IPS-NIHi7 (cell line): ENCODE measurements at regions not wholly inside any gene's neighbourhood (a gene's known extent, or its start where the extent isn't known, plus 50 kb on each side); places are given as distances from the start of the nearest gene placed in this dataset.
A peak's percentile ranks its signal among the peaks of the same experiment; 100 is the strongest.
"Not testable (repeated sequence)": the region's sequence is repeated elsewhere in the genome, so short reads cannot be mapped to it uniquely, and the experiment has no call there.

ENCODE experiments used
- DNase-seq: peaks from one replicate; pipeline ENCODE4 v3.0.0; 2012; ENCODE audit warnings: mixed read lengths; ENCODE audit errors: extremely low spot score

DNA sequence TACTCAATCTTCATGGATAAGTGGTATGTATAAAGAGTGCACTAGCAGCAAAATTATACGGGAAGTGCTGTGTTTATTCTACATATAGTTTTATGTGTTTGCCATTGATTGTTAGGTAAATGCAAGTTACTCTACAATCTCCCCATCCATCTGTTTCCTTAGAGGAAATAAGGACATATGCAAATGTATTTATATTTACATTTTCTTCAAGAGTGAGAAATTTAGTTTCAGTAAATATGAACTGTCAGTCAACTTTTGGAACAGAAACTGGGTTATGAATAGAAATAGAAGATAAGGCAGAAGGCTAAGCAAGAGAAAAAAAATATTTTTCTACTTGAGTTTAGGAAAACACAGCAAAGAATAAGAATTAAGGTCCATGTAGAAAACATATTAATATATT lies 176.1 kb upstream of the KLHL1 start:
- no peak for DNase-seq

DNA sequence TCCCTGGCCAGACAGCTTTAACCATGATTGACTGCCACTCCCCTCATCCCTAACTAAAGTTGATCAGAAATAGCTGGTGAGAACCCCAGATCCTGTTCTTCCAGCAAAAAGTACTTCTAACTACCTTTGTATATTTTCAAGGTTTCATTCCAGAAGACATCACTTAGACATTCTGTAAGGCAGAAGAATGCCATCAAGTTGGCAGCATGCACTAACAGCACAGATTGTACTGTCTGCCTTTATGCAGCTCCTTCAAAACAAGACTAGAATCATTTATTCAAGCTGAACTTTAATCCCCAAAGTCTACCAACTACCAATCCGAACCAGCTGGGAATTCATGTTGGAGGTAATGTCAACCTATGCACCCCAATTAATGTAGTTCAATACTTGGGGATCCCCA lies 167.6 kb upstream of the KLHL1 start:
- no peak for DNase-seq

DNA sequence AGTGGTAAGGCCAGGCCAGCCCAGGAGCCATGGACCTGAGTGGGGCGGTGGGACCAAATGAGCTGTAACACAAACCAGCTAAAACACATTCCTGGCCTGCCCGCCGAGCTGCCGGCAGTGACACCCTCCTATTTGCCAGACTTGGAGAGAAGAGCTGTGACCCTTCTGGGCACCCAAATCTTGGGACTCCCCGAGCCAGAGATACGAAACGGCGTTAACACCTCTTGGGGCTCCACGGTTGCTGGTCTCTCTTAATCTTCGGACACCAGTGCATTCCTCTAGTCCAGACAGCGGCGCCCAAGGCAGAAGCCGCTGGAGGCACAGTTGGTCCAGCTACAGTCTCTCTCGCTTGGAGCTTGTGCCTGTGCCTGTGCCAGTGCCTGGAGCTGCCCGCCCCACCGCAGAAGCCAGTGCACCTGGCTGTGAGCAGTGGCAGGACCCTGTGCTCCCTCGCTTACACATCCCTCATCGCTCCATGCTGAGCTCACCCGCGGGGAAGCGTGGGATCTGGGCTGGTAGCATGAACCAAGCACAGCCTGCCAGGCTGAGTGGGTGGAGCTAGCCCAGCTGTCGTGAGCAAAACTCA lies 147.2 kb upstream of the KLHL1 start:
- no peak for DNase-seq

DNA sequence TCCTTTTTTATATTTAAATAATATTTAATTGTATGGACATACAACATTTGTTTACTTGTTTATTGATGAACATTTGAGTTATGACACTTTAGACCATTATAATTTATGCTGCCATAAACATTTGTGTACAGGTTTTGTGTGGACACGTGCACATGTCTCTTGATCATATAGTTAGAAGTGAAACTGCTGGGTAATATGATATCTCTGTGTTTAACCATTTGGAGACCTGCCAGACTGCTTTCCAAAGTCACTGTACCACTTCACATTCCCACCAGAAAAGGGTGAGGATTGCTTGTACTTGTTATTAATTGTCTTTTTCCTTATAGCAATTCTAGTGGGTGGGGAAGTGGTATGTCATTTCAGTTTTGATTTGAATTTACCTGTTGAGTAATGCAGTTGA lies 145.6 kb upstream of the KLHL1 start:
- DNase-seq, result no peak

DNA sequence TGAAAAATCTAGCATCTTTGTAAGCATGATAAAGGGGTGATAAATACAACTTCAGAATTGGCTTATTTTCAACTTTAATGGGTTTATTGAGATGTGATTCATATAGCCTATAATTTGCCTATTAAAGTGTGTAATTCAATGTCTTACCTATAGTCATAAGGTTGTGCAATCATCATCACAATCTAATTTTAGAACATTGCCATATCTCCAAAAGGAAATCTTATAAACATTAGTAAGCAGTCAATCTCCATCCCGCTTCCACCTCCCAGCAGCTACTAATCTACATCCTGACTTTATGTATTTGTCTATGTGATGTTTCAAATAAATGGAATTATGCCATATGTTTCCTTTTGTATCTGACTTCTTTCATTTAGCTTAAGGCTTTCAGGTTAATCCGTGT lies 145.2 kb upstream of the KLHL1 start:
- no peak for DNase-seq

DNA sequence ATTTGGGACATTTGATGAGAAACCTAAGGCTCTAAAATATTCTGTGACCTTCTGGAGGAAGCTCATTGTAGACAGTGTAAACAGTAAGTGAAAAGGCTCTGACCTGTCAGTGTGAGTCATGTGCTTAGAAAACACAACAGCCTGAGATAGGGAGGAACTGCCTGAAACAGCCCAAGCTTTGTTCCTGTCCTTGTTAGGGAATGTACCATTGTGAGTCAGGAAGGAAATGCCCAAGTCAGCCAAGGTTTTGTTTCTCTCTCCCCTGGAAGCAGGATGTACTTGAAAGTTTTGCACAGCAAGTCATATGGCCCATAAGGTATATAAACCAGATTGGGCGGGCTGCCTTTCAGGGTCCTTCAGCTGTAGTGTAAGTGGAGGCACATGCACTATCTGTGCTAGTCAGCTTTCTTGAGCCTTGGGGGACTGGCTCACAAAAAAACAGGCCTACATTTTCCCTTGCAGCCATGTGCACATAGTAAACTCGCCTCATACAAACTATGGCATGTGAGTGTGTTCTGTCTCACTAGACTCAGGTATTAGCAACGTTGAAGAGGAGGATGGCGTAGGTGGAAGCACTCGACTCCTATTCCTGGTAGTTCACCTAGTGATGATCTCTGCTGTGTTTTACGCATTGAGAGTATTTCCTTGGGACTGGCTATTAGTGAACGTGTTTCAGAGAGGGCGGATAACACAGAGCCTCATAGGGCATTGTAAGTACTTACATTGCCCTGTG lies 141.2 kb upstream of the KLHL1 start:
- DNase-seq, result peak; percentile 53

DNA sequence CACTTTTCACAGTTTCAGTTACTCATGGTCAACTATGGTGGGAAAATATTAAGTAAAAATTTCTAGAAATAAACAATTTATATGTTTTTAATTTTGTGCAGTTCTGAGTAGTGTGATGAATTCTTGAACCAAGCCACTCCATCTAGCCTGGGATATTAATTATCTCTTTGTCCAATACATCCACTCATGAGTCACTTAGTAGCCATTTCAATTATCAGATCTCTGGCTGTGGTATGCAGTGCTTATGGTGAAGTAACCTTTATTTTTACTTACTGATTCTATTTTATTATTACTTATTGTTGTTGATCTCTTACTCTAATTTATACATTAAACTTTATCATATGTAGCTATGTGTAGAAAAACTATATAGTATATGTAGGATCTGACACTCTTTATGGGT lies 128.9 kb upstream of the KLHL1 start:
- DNase-seq, result no peak

DNA sequence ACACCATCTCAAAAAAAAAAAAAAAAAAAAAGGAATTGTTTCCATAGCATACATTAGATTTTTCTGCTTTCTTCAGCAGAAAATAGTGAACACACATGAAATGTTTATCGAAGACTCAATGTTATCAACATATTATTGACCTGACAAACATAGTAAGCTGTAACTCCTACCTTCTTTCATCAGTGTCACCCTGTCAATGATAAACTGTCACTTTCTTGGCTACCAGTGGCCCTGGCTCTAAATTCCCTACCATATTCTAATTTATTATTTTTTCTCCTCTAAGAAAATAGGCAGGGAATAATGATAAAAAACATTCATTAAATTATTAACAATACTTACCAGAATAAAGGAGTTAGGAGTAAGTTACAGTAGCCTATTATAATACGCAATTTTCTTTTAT lies 127.3 kb upstream of the KLHL1 start:
- no peak for DNase-seq

DNA sequence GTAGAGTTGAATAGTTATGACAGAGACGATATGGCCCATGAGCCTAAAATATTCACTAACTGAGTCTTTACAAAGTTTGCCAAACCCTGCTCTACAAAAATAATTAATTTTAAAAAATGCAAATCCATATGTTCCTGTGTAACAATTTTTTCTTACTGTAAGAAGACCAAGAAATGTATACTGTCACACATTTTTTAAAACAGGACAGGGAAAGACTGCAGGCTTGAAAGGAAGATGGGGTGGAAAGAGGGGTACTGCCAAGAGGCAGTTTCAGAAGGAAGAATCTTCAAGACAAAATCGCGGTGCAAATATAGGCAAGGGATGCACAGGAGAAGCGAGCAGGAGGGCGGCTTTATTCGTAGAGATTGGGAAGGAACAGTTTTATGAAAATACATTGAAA lies 115.7 kb upstream of the KLHL1 start:
- DNase-seq, result no peak

DNA sequence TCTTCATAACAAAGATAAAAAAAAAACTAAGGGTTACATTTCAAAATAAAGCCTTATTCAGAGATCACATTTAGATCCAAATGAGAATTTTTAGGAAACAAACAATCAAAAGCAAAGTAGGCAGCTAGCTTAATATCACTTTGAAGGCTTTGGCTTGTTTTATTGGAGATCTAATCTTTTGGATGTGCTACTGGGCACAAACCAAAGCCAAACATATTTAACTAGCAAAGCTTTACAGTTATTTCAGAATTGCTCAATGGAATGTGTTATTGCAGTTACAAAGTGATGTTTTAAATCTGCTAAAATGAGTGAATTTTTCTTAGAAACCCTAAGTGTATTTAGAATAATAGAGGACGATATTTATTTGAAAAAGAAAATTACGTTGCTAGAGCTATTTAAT lies 114.7 kb upstream of the KLHL1 start:
- DNase-seq, result no peak

DNA sequence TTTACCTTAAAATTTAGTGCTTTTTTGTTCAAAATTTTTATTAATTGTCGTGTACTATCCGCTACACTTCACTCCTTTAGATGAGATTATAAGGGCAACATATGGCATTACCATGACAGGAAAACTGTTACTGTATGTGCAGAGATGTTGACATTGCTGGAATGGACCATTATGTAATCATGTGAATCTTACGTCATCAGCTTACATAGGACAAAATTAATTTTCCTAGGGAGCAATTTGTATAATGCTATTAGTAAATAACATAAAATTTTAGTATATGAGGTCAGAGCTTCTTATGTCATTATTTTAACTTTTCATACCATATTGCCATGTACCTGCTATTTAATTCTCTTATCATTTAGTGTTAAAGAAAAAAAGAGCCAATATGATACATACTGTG lies 110.4 kb upstream of the KLHL1 start:
- no peak for DNase-seq

DNA sequence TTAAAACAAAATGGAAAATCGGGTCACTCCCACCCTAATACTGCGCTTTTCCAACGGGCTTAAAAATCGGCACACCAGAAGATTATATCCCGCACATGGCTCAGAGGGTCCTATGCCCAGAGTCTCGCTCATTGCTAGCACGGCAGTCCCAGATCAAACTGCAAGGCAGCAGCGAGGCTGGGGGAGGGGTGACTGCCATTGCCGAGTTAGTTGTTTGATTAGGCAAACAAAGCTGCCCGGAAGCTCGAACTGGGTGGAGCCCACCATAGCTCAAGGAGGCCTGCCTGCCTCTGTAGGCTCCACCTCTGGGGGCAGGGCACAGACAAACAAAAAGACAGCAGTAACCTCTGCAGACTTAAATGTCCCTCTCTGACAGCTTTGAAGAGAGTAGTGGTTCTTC lies 100.7 kb upstream of the KLHL1 start:
- DNase-seq, result not testable (repeated sequence)

DNA sequence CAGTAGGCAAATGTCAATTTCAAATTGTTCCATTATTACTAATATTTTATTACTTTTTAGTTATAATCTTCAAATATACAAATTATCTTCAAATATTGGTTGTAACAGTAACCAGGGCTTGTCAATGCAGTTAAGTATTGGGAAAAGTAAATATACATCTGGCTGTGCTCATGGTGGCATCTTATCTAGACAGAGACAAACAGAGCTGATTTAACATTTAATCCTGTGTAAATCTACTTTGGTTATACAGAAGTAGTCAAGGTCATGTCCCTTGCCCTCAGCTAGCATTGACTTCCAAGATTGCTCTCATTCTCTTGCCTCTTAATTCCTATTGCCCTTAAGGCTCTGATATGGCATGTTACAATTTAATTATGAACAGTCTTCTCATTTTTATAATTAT lies 98.4 kb upstream of the KLHL1 start:
- no peak for DNase-seq

DNA sequence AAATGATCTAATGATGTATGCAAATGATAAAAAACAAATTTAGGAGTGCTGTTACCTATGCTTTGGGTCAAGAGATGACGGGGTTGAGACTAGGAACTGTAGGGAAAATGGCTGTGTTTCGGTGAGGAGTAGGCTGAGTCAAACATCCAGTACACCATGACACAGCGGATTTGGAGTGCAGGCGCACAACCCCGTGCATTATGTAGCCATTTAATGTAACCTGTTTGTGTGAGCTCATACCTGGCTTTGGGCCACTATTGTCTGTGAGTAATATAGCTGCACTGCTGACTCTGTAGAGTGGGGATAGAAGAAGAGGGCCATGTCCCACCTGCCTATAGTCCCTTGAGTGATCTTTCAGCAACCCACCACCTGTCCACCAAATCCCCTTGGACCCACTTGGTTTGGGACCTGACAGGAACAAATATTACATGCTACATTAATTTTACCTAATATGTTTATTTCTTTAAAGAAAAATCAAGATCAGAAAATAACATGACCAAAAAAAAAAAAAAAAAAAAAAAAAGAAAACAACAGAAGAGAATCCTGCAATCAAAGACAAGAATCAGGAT lies 95.5 kb upstream of the KLHL1 start:
- no peak for DNase-seq

DNA sequence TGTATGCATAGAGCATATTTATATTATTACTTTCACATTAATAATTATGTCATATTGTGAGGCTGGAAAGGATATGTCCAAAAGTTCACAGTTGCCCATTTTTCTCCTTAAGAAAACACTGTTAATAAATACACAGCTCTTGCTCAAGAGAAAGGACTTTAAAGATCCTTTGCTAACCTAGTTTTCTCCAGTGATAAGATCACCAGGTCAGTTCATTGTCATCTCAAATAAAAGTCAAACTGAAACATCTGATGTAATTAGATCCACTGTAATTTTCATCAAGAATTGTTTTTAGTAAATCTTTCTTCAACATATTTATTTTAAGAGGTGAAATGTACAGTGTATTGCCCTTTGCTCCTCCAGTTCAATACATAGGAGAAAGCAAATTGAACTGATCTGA lies 82.8 kb upstream of the KLHL1 start:
- no peak for DNase-seq

DNA sequence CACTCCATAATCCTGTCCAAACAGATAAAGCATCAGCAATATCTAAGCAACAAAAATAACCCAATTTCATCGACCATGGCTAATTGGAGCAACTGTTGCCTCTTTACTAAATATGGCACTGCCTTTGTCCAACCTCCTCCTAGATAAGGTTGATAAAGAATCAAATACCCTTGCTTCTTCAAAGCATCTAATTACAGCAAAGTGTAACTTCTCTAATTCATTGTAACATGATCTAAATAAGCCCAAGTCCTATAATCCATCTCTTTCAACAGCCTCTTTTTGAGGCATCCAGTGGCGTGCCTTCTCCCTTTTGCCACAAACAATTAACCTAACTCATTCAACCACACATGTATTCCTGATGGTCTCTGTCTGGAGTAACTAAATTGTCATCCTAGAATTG lies 81.7 kb upstream of the KLHL1 start:
- no peak for DNase-seq

DNA sequence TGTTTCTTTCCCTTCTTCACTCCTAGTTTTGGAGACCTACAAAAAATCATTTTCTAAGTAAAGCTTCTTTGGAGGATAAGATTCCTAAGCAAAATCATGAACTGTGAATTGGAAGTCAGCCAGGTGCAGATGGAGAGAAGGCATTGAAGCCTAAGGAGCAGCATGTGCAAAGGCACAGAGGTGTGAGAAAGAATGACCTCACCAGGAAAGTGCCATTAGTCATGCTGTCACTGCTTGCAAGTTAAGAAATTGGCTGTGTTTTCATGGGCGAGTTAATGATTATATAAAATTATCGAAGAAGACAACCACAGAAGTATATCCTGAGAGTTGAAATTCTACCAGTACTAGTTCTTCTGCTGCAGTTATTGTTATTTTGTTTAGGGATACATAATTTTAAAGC lies 80.3 kb upstream of the KLHL1 start:
- no peak for DNase-seq

DNA sequence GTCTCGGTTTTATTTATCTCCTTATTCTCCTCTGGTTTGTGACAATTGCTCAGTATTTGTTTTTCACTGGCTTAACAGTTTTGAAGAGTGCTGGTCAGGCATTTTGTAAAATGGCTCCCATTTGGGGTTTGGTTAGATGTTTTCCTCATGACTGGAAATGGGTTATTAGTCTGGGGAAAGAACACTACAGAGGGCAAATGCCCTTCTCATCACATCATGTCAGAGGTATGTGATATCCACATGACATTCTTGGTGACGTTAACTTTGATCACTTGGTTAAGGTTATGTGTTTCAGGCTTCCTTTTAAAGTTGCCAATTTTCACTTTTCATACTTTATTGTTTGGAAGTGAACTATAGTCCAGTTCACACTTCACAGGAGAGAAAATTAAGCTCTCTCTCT lies 74.8 kb upstream of the KLHL1 start:
- DNase-seq, result no peak
